HG02973 (cell line): ENCODE measurements at regions not wholly inside any gene's neighbourhood (a gene's known extent, or its start where the extent isn't known, plus 50 kb on each side); places are given as distances from the start of the nearest gene placed in this dataset.
"Not testable (repeated sequence)": the region's sequence is repeated elsewhere in the genome, so short reads cannot be mapped to it uniquely, and the experiment has no call there.

Source experiments
- ATAC-seq: cut with Tn5 transposase; IDR thresholded peaks from one replicate; pipeline ENCODE4 v1.9.1; 2021; ENCODE audit warnings: moderate library complexity; ENCODE audit not compliant: unreplicated experiment

GRCh38 chr13:72586518-72586917, 140.9 kb downstream of the MZT1 start:
- ATAC-seq, result no peak

GRCh38 chr13:72585254-72585653, 142.2 kb downstream of the MZT1 start:
- ATAC-seq, result no peak

DNA sequence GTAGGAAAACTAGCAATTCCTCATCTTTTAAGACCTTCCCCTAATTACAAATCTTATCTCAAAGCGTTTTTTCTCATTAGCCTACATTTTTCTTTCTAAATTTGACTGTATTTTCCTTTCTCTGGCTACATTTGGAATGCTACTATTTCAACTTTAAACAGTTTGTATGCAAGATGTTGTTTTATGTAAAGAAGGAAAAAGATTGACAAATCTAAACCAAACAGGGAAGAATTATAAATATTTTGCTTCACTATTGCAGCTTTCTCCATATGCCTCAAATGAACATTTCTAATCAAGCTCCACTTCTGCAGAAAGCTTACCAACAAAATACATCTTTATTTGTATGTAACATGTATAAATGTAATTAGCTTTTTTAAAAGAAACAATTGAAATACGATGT, 156.2 kb downstream of the MZT1 start:
- no peak for ATAC-seq

DNA sequence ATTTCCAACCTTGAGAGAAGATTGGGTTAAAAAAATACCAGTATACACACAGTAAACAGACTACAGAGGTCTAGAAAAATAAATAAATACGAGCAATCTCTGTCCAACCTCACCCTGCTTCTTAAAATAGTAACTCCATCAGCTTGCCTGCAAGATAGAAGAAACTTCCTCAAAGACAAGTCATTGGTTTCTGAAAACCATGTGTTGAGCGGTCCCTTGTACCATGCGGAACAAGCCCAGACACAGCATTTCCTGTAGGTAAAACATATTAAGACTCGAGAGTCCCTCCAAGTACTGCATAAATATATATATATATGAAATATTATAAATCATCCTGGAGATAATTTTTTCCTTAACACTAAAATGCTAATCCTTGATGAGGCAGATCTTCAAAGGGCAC, 157.4 kb downstream of the MZT1 start:
- ATAC-seq, result no peak

- ATAC-seq, result no peak
Measured at GRCh38 chr13:72567566-72567965, 159.9 kb downstream of the MZT1 start.

GRCh38 chr13:72566526-72566925, 160.9 kb downstream of the MZT1 start:
- no peak for ATAC-seq

DNA sequence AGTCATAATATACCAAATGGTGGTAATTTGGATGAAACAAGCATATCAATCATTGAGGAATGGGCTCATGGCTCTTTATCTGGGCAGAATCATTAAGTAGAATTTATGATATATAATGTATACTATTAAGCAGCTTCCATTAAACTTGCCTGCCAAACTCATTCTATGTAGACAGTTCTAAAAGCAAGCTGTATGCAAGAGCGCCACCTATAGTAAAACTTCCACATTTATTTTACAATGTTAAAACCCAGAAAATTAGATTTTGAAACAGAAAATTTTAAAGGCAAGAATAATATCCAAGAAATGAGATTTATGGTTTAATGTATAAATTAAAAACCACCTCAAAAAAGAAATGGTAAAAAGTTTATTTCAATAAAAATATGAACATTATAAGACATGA, 161.5 kb downstream of the MZT1 start:
- peak; percentile 43 for ATAC-seq

DNA sequence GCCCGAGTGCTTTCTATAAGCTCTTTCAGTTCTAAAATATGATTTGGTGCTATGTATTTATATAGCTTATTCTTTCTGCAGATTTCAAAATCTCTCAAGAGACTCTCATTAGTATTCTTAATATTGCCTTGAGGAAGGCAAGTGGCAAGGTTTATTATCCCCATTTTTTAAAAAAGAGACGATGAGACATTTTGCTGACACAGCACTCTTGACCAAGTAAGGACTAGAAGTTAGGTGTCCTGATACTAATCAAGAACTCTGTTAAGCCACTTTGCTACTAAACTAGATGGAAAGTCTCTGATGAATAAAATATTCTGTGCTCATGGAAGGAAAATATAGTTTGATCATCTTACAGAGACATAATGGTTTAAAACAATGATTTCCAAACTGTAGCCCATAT, 164.7 kb downstream of the MZT1 start:
- ATAC-seq, result no peak

DNA sequence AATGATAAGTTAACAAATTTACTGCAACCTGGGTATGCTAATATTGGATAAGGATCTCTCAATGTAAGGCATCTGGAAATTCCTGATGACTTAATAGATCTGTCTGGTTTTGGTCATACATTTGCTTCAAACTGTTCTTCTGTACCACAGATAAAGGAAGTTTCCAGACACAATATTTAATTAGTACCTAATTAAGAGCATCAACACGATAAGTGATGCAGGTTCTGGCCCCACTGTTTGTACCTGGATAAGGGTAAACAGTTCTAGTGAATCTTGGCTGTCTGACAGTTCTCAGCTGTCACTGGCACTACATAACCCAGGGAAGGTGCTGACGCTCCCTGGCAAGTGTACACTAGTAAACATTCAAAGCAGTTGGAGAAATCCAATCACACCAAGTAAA, 165.6 kb downstream of the MZT1 start:
- ATAC-seq, result no peak

DNA sequence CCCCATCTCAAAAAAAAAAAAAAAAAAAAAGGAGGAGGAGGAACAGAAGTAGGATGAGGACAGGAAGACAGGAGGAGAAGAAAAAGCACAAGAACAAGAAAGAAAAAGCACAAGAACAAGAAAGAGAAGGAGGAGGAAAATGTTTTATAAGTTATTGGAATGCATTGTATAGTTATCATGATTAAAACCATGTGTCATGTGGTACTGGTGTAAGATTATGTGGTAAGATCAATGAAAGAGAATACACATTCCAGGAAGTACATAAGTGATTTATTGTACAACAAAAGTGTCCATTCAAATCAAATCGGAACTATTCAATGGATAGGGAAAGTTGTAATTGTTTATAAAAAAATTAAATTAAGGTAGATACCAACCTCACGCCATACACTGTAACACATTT, 167.7 kb downstream of the MZT1 start:
- ATAC-seq, result no peak

GRCh38 chr13:72556945-72557344, 170.5 kb downstream of the MZT1 start:
- ATAC-seq, result no peak

DNA sequence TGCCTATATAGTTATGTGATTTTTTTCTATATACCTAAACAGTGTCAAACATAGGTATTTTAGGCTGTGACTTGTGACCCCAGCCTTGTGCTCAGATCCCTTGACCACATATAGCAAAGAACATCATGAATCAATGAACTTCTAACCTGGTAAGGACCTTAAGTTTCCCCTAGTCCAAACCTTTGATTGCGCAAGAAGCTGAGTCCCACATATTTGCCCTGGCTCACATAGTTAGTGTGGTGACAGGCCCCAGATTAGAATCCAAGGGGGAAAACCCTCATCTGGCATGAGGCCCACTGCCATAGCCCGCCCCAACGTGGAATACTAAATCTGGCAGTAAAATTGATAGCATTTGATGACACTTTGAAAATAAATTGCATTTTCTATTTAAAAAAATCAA, 171.8 kb downstream of the MZT1 start:
- no peak for ATAC-seq

DNA sequence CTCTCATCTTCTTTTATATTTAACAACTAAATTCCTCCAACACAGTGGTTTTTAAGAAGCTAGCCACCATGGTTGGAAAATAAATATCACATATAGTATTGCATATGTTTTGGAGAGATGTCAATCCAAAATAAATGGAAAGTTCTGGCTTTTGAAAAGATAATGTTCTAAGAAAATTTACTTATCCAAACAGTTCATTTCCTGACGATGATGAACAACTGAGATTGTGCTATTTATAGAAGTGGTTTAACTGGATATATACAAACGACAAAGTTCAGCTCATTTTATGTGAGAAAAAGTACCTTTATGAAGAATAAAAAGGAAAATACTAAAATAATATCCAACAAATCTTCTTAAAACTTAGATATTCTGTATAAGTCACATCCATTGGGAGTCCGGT, 174.7 kb downstream of the MZT1 start:
- ATAC-seq, result no peak

DNA sequence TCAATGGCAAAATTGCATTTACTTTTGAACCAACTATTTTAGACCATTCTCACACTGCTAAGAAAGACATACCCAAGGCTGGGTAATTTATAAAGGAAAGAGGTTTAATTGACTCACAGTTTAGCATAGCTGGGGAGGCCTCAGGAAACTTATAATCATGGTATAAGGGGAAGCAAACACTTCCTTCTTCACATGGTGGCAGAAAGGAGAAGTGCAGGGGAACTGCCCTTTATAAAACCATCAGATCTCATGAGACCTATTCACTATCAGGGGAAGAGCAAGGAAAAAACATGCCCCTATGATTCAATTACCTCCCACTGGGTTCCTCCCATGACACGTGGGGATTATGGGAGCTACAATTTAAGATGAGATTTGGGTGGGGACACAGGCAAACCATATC, 181.5 kb downstream of the MZT1 start:
- not testable (repeated sequence) for ATAC-seq

DNA sequence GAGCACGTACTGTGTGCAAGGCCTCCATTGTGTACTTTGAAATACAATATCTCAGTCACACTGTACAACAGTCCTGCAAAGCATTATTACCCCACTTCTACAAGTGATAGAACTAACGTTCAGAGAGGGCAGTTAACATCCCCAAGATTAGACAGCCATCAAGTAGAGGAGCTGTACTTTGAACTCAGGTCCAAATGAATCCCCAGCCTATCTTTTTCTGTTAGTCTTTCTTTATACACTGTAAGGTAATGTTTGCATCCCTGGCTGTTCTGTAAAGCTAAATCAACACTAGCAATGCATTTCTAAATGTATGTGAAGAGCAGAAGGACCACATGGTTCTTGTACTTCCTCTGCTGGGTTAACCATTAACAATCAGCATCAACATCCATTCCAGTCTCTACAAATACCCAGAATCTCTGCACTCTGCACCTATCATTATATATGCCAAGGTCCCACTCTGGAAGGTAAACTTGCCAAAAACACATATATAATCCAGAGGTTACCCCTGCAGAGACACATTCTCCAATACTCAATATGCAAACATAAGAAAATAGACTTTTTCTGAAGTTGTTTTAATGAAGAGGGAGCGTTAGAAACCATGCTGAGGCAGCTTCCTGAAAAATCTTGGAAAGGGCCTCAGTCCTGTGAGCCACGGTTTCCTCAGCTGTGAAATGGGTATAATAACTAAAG, 182.3 kb downstream of the MZT1 start:
- no peak for ATAC-seq

DNA sequence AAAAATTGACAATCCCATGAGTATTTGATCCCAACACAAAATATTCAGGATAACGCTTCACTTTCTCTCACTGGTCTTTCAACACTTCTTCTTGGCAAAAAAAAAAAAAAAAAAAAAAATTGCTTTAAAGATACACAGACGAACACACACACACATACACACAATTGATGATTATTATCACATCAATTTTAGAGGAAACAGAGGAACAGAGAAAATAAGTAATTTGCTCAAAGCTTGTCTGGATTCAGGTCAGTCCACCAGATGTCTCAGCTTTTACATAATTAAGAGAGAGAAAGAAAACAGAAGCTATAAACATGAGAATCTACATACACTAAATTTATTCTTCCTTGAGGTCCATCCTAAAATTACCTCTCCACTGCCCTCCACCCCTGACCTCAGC, 183.4 kb downstream of the MZT1 start:
- ATAC-seq, result no peak

- no peak for ATAC-seq
Measured at GRCh38 chr13:72542241-72542640, 185.2 kb downstream of the MZT1 start.

DNA sequence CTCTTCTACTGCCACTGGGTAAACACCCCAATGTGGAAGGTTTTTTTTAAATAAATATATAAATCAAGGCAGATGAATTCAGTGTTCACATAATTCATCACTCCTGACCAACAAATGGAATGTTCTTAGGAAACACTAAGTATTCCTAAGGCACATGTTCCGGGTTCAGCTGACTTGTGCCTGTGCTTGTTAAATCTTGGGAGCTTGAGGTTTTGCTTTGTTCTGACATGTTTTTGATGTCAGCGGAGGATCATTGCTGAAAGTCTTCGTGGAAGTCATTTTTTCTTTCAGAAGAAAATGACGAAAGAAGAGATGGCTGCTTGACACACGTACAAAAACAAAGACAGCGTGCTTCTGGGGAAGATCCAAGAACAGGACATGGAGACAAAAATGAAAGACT, 185.8 kb downstream of the MZT1 start:
- no peak for ATAC-seq

- ATAC-seq, result no peak
Measured at GRCh38 chr13:72540881-72541280, 186.5 kb downstream of the MZT1 start.

DNA sequence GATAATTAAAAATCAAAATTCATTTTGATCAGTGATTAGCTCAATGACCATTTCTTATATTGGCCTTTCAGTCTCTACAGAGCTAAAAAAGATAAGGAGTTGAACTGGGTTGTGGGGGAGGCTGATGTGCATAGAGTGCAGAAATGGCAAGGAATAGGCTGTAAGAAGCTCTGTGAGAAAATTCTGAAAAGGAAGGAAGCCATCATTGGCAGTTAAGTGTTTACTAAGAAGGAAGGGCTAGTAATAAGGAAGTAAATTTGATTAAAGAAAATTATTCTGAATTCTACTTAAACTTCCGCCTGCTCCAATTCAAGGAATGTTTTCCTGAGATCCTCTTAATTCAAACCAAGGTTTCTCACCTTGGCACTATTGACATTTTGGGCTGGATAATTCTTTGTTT, 187.5 kb downstream of the MZT1 start:
- no peak for ATAC-seq

DNA sequence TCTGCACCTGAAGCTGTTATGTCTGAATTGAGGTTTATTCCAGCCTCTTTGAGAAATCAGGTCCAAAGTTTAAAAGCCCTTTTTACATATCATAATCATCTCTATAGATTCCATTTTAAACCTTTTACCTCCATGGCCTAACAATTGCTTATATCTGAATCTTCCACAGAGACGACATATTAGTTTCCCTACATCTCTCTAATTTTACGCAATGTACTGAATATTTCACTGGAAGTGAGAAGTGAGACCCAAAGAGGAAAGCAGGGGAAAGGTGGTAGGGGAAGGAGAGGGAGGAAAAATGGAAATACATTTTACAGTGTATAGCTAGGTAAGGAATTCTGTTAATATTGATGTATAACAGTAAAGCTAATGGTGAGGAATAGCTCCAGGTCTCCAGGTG, 189.6 kb downstream of the MZT1 start:
- ATAC-seq, result no peak

- ATAC-seq, result no peak
Measured at GRCh38 chr13:72537395-72537780, 190.0 kb downstream of the MZT1 start.

- no peak for ATAC-seq
Measured at GRCh38 chr13:72536714-72537394, 190.6 kb downstream of the MZT1 start.
